Endodermal cell (in vitro differentiated cells): ENCODE measurements at regions not wholly inside any gene's neighbourhood (a gene's known extent, or its start where the extent isn't known, plus 50 kb on each side); places are given as distances from the start of the nearest gene placed in this dataset.
"Not testable (repeated sequence)": the region's sequence is repeated elsewhere in the genome, so short reads cannot be mapped to it uniquely, and the experiment has no call there.

ENCODE experiments used
- DNase-seq: peaks from one replicate; pipeline ENCODE4 v3.0.0-alpha.2; 2017
- H3K27ac ChIP-seq: 2 replicates; pipeline ENCODE4 v1.5.1; 2013; ENCODE audit warnings: mild to moderate bottlenecking, low read depth, low read length, moderate library complexity
- H3K27me3 ChIP-seq: 2 replicates; pipeline ENCODE4 v1.6.1; 2013; ENCODE audit warnings: mild to moderate bottlenecking, low read length, moderate library complexity; ENCODE audit not compliant: insufficient read depth, control insufficient read depth, poor library complexity, severe bottlenecking
- H3K36me3 ChIP-seq: 2 replicates; pipeline ENCODE4 v1.7.0; 2013; ENCODE audit warnings: mild to moderate bottlenecking, low read length, moderate library complexity; ENCODE audit not compliant: control insufficient read depth, insufficient read depth
- H3K4me1 ChIP-seq: one replicate; pipeline ENCODE4 v1.7.0; 2013; ENCODE audit warnings: low read length; ENCODE audit not compliant: control insufficient read depth, insufficient read depth
- H3K4me3 ChIP-seq: 2 replicates; pipeline ENCODE4 v1.5.1; 2013; ENCODE audit warnings: mild to moderate bottlenecking, low read length, moderate library complexity
- H3K9ac ChIP-seq: 2 replicates; pipeline ENCODE4 v1.6.1; 2013; ENCODE audit warnings: mild to moderate bottlenecking, low read length, moderate library complexity; ENCODE audit not compliant: poor library complexity, severe bottlenecking; ENCODE audit errors: extremely low read depth
- H3K9me3 ChIP-seq: 2 replicates; pipeline ENCODE4 v1.6.1; 2013; ENCODE audit warnings: mild to moderate bottlenecking, low read length, moderate library complexity; ENCODE audit not compliant: control insufficient read depth
- H3K27ac Mint-ChIP-seq: 2 replicates; pipeline ENCODE4 v1.8.0; 2020; ENCODE audit warnings: mixed read lengths
- H3K27me3 Mint-ChIP-seq: 2 replicates; pipeline ENCODE4 v1.8.0; 2021; ENCODE audit warnings: mild to moderate bottlenecking, mixed read lengths; ENCODE audit not compliant: insufficient read depth
- H3K36me3 Mint-ChIP-seq: 2 replicates; pipeline ENCODE4 v1.8.0; 2020; ENCODE audit warnings: low read depth, mixed read lengths
- H3K4me1 Mint-ChIP-seq: 2 replicates; pipeline ENCODE4 v1.8.0; 2020; ENCODE audit warnings: mixed read lengths
- H3K4me3 Mint-ChIP-seq: 2 replicates; pipeline ENCODE4 v1.8.0; 2020; ENCODE audit warnings: mild to moderate bottlenecking, moderate library complexity, mixed read lengths
- H3K9me3 Mint-ChIP-seq: 2 replicates; pipeline ENCODE4 v1.8.0; 2020; ENCODE audit warnings: mild to moderate bottlenecking, mixed read lengths
- WGBS, 2 experiments: methylation state at CpG; one replicate each; pipeline versions ENCODE4 v1.1.5 to v1.1.7; 2013; ENCODE audit warnings: missing lambda C conversion rate in 2 of 2, mixed read lengths in 1 of 2; ENCODE audit not compliant: insufficient coverage in 1 of 2, insufficient read length in 1 of 2; 5-methylcytosine and 5-hydroxymethylcytosine counted together
- TF ChIP-seq, protein P1 (sequence below): fragments of 200-600 bp; sonication (generic); conservative IDR thresholded peaks from 2 replicates; pipeline ENCODE4 v1.5.0; 2021; ENCODE audit warnings: antibody characterized with exemption, mild to moderate bottlenecking

DNA sequence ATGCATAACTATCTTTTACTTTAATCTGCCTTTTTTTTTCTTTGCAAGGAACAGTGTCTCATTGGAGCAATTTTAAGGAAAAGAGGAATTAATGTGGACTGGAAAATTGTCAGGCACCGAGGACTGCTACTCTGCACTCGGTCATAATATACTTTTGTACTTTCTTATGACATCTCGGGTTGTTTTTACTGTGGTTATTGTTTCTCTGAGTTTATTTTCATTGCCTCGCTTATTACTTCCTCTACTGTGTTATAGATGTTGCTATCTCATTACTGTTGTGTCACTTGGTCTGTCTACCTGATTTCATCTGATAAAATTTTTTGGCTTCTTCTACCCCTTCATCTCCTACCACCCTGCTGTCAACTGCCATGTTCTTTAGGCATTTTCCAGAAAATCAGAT lies 213.5 kb upstream of the POU1F1 start:
- Mint-ChIP-seq H3K36me3 (no peaks in the 10 kb centered on the region), H3K27me3 (no peaks in the 10 kb centered on the region), H3K9me3 (no peaks in the 10 kb centered on the region), H3K4me3 (no peak overlapping the region), H3K4me1 (no peaks in the 10 kb centered on the region), H3K27ac (no peak overlapping the region)
- Histone ChIP-seq H3K9ac (no peak overlapping the region), H3K27ac (no peak overlapping the region), H3K36me3 (no peaks in the 10 kb centered on the region), H3K27me3 (no peaks in the 10 kb centered on the region), H3K4me3 (no peak overlapping the region), H3K9me3 (no peaks in the 10 kb centered on the region), H3K4me1 (no peaks in the 10 kb centered on the region)
- 83% methylated on average over 4 of the region's 4 CpGs; no CpG with 5 or more reads in 1 of the 2 experiments for WGBS, 2 experiments
- DNase-seq: no peak
- TF ChIP-seq, protein P1, sequence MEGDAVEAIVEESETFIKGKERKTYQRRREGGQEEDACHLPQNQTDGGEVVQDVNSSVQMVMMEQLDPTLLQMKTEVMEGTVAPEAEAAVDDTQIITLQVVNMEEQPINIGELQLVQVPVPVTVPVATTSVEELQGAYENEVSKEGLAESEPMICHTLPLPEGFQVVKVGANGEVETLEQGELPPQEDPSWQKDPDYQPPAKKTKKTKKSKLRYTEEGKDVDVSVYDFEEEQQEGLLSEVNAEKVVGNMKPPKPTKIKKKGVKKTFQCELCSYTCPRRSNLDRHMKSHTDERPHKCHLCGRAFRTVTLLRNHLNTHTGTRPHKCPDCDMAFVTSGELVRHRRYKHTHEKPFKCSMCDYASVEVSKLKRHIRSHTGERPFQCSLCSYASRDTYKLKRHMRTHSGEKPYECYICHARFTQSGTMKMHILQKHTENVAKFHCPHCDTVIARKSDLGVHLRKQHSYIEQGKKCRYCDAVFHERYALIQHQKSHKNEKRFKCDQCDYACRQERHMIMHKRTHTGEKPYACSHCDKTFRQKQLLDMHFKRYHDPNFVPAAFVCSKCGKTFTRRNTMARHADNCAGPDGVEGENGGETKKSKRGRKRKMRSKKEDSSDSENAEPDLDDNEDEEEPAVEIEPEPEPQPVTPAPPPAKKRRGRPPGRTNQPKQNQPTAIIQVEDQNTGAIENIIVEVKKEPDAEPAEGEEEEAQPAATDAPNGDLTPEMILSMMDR: no peak

DNA sequence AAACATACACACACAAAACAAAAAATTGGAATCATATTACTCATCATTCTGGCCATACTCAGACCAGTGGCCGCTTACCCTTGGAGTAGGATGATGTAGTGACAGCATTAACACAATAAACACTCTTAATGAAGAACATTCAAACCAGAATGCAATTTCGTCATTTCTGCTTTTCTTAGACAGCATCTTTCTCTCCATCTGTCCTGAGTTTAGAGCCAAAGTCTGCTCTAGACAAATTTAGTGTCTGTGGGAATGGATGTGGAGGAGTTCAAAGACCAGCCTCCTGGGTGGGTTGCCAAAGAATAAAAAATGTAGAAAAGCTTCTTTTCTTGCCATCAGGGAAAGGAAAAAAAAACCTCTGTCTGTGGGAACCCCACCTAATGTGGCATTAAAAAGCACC lies 212.4 kb upstream of the POU1F1 start:
- TF ChIP-seq, protein P1: no peak
- H3K27ac ChIP-seq: no peak overlapping the region
- H3K9me3 ChIP-seq: no peaks in the 10 kb centered on the region
- H3K4me1 ChIP-seq: no peaks in the 10 kb centered on the region
- no peaks in the 10 kb centered on the region for H3K36me3 Mint-ChIP-seq
- H3K4me3 Mint-ChIP-seq: no peak overlapping the region
- no peaks in the 10 kb centered on the region for H3K4me1 Mint-ChIP-seq
- H3K27ac Mint-ChIP-seq: no peak overlapping the region
- H3K36me3 ChIP-seq: no peaks in the 10 kb centered on the region
- WGBS, 2 experiments: 83 to 96% methylated on average over 1 to 2 of the region's 2 CpGs
- H3K9ac ChIP-seq: no peak overlapping the region
- no peaks in the 10 kb centered on the region for H3K9me3 Mint-ChIP-seq
- H3K27me3 Mint-ChIP-seq: no peaks in the 10 kb centered on the region
- no peak overlapping the region for H3K4me3 ChIP-seq
- no peak for DNase-seq
- no peaks in the 10 kb centered on the region for H3K27me3 ChIP-seq

DNA sequence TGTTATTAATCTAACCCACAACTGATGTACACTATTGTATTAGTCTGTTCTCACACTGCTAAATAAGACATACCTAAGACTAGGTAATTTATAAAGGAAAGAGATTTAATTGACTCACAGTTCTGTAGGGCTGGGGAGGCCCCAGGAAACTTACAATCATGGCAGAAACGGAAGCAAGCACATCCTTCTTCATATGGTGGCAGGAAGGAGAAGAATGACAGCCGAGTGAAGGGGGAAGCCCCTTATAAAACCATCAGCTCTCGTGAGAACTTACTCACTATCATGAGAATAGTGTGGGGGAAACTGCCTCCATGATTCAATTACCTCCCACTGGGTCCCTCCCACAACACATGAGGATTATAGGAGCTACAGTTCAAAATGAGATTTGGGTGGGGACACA lies 210.3 kb upstream of the POU1F1 start:
- not testable (repeated sequence) for H3K4me1 Mint-ChIP-seq, H3K27me3 Mint-ChIP-seq, H3K4me1 ChIP-seq, H3K4me3 Mint-ChIP-seq, H3K9ac ChIP-seq, H3K27me3 ChIP-seq, H3K27ac Mint-ChIP-seq, H3K9me3 ChIP-seq, H3K27ac ChIP-seq, H3K4me3 ChIP-seq, H3K36me3 Mint-ChIP-seq, H3K9me3 Mint-ChIP-seq, H3K36me3 ChIP-seq, DNase-seq
- 75% methylated on average over 1 of the region's 3 CpGs; no CpG with 5 or more reads in 1 of the 2 experiments for WGBS, 2 experiments

DNA sequence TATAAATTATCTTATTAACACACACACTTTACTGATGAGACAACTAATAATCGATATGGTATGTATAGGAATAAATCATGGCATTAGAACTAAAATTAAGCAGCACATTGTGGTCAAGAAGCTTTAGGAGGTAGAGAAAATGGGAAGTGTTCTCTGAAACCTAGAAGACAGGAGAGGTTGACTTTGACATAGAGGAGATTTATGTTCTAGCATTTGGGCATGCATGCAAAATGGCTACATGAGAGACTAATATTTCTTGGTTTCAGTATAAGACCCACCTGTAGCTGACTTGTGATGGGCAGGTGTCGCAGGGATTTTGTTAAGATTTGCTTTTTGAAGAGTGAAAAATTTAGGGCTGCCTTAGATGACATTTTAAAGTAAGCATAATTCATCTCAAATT lies 209.7 kb upstream of the POU1F1 start:
- no peak for DNase-seq
- Mint-ChIP-seq H3K27ac (no peak overlapping the region), H3K4me3 (no peak overlapping the region), H3K4me1 (no peaks in the 10 kb centered on the region), H3K36me3 (no peaks in the 10 kb centered on the region), H3K27me3 (no peaks in the 10 kb centered on the region), H3K9me3 (no peaks in the 10 kb centered on the region)
- Histone ChIP-seq H3K9me3 (no peaks in the 10 kb centered on the region), H3K4me1 (no peaks in the 10 kb centered on the region), H3K36me3 (no peaks in the 10 kb centered on the region), H3K9ac (no peak overlapping the region), H3K27ac (no peak overlapping the region), H3K4me3 (no peak overlapping the region), H3K27me3 (no peaks in the 10 kb centered on the region)
- 43% methylated on average over 2 of the region's 2 CpGs; no CpG with 5 or more reads in 1 of the 2 experiments for WGBS, 2 experiments
- TF ChIP-seq, protein P1: no peak
